HFFc6 (cell line): ENCODE measurements at regions not wholly inside any gene's neighbourhood (a gene's known extent, or its start where the extent isn't known, plus 50 kb on each side); places are given as distances from the start of the nearest gene placed in this dataset. TPM values are rescaled to one million over a fixed set of nuclear protein-coding genes. Genes with fewer than 3 reads are reported as not detected.
A peak's percentile ranks its signal among the peaks of the same experiment; 100 is the strongest.

Source experiments
- DNase-seq: peaks from one replicate; pipeline ENCODE4 v3.0.0-alpha.2; 2018
- H3K27ac Mint-ChIP-seq: 2 replicates; pipeline ENCODE4 v1.8.0; 2020; ENCODE audit warnings: mild to moderate bottlenecking, mixed read lengths
- H3K27me3 Mint-ChIP-seq: 2 replicates; pipeline ENCODE4 v1.8.0; 2021; ENCODE audit warnings: mild to moderate bottlenecking, moderate library complexity, mixed read lengths; ENCODE audit not compliant: insufficient read depth
- H3K36me3 Mint-ChIP-seq: 2 replicates; pipeline ENCODE4 v1.8.0; 2021; ENCODE audit warnings: low read depth, mixed read lengths
- H3K4me1 Mint-ChIP-seq: 2 replicates; pipeline ENCODE4 v1.8.0; 2020; ENCODE audit warnings: low read depth, mixed read lengths
- H3K4me3 Mint-ChIP-seq: 2 replicates; pipeline ENCODE4 v1.8.0; 2020; ENCODE audit warnings: mild to moderate bottlenecking, moderate library complexity, mixed read lengths
- H3K9me3 Mint-ChIP-seq: 2 replicates; pipeline ENCODE4 v1.8.0; 2020; ENCODE audit warnings: mild to moderate bottlenecking, mixed read lengths
- microRNA-seq: library from miRNA; unstranded; fragments of <30 nt; microRNA quantifications from one replicate; pipeline ENCODE4, GENCODE V29; 2019
- TF ChIP-seq, protein P1 (sequence below): fragments of 200-600 bp; sonication (generic); IDR thresholded peaks from 2 replicates; pipeline ENCODE4 v1.5.0; 2021; ENCODE audit warnings: antibody characterized with exemption, mild to moderate bottlenecking

DNA sequence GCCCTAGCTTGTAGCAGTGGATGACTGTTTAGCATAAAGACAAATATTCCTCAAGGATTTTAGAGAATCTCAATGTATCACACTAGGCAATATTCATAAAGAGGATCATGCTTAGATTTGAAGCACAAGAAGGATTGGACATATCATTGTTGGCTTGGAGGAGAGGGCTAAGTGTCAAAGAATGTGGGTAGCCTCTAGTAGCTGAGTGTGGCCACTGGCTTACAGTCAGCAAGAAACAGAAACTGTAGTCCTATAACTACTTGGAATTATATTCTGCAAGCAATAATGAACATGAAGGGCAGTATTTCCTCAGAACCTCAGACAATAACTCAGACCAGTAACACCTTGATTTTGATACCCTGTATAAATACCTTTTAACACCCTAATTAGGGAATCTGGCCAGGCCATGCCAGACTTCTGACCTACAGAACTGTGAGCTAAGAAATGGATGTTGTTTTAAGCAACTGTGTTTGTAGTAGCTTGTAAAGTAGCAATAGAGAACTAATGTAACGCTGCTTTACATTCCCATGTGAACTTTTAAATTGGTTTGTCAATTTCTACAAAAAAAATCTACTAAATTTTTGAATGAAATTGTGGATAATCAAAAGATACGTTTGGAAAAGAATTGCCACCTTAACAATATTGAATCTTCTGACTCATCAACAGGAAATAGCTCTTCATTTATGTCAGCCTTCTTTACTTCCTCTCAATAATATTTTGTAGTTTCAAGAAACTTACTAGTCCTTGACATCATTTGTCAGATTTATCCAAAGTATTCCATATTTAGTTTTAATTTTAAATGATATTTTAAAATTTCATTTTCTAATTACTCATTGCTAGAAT lies 65.2 kb upstream of the RSPO3 start:
- TF ChIP-seq, protein P1, sequence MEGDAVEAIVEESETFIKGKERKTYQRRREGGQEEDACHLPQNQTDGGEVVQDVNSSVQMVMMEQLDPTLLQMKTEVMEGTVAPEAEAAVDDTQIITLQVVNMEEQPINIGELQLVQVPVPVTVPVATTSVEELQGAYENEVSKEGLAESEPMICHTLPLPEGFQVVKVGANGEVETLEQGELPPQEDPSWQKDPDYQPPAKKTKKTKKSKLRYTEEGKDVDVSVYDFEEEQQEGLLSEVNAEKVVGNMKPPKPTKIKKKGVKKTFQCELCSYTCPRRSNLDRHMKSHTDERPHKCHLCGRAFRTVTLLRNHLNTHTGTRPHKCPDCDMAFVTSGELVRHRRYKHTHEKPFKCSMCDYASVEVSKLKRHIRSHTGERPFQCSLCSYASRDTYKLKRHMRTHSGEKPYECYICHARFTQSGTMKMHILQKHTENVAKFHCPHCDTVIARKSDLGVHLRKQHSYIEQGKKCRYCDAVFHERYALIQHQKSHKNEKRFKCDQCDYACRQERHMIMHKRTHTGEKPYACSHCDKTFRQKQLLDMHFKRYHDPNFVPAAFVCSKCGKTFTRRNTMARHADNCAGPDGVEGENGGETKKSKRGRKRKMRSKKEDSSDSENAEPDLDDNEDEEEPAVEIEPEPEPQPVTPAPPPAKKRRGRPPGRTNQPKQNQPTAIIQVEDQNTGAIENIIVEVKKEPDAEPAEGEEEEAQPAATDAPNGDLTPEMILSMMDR = no peak
- peak; percentile 5 for DNase-seq
- H3K27ac Mint-ChIP-seq = peak overlapping the region; percentile 45; the same call in 1 of the 2 replicates
- peaks cover 2% of the 10 kb centered on the region; the same call in 1 of the 2 replicates for H3K27me3 Mint-ChIP-seq
- peaks cover 21% of the 10 kb centered on the region for H3K9me3 Mint-ChIP-seq
- H3K4me1 Mint-ChIP-seq = peaks cover 55% of the 10 kb centered on the region
- peaks cover 7% of the 10 kb centered on the region for H3K36me3 Mint-ChIP-seq
- peak overlapping the region; percentile 10; the same call in 1 of the 2 replicates for H3K4me3 Mint-ChIP-seq

GRCh38 chr6:127053875-127054235 lies 64.6 kb upstream of the RSPO3 start:
- peaks cover 61% of the 10 kb centered on the region for H3K4me1 Mint-ChIP-seq
- TF ChIP-seq, protein P1 = no peak
- H3K27ac Mint-ChIP-seq = no peak overlapping the region; the same call in 1 of the 2 replicates
- peak overlapping the region; percentile 14; the same call in 1 of the 2 replicates for H3K4me3 Mint-ChIP-seq
- peaks cover 22% of the 10 kb centered on the region for H3K9me3 Mint-ChIP-seq
- H3K36me3 Mint-ChIP-seq = peaks cover 7% of the 10 kb centered on the region
- H3K27me3 Mint-ChIP-seq = peaks cover 2% of the 10 kb centered on the region; the same call in 1 of the 2 replicates
- no peak for DNase-seq

GRCh38 chr6:127058027-127058426 lies 60.4 kb upstream of the RSPO3 start:
- Mint-ChIP-seq H3K9me3 (peaks cover 9% of the 10 kb centered on the region; the same call in 1 of the 2 replicates), H3K27me3 (no peaks in the 10 kb centered on the region), H3K36me3 (no peaks in the 10 kb centered on the region; the same call in 1 of the 2 replicates), H3K4me3 (no peak overlapping the region), H3K27ac (no peak overlapping the region), H3K4me1 (peaks cover 37% of the 10 kb centered on the region)
- TF ChIP-seq, protein P1 = no peak
- peak; percentile 47 for DNase-seq

DNA sequence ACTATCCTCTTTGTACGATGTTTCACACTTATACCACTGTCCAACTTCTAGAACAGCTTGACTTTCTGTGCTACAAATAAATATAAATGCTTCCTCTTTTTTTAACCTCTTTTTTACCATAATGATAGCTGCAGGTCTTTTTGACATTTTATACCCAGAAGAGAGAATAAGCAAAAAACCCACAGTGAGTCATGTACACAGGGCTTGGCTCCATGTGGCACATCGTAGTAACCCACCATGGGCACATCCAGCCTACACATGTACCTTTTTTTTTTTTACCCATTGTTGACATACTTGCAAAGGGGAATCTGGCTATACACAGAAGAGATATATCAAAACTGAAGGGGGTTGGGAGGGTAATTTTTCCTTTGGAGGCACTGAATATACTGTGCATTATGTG lies 59.5 kb upstream of the RSPO3 start:
- no peak overlapping the region for H3K27ac Mint-ChIP-seq
- no peak for DNase-seq
- no peaks in the 10 kb centered on the region for H3K27me3 Mint-ChIP-seq
- H3K9me3 Mint-ChIP-seq = peaks cover 9% of the 10 kb centered on the region; the same call in 1 of the 2 replicates
- H3K4me3 Mint-ChIP-seq = no peak overlapping the region
- TF ChIP-seq, protein P1 = no peak
- no peaks in the 10 kb centered on the region; the same call in 1 of the 2 replicates for H3K36me3 Mint-ChIP-seq
- peaks cover 28% of the 10 kb centered on the region for H3K4me1 Mint-ChIP-seq

Small RNAs in the stretch of these regions (microRNA-seq; reads per million reads assigned to microRNA genes)
- not detected for gene MIR588
